ENCODE measurements at regions not wholly inside any gene's neighbourhood (a gene's known extent, or its start where the extent isn't known, plus 50 kb on each side); places are given as distances from the start of the nearest gene placed in this dataset.
"Not testable (repeated sequence)": the region's sequence is repeated elsewhere in the genome, so short reads cannot be mapped to it uniquely, and the experiment has no call there.

DNA sequence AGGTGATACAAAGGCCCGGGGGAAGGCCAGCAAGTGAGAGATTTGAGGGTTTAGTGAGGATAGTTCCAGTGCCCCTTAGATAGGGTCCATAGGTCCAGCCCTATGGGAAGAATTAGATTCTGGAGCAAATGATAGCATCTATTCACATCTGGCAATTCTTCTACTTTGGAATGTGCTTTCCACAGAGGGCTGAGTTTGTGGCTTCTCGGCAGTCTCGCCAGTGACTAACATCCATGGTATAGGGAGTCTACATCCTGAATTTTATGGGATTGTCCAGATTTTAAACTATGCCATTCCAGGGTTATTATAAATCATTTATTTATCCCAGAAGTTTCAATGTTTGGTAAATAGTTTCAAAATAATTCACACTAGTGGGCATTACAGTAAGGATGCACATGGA lies 207.3 kb upstream of the ADO start:
- no peak for DNase-seq

DNA sequence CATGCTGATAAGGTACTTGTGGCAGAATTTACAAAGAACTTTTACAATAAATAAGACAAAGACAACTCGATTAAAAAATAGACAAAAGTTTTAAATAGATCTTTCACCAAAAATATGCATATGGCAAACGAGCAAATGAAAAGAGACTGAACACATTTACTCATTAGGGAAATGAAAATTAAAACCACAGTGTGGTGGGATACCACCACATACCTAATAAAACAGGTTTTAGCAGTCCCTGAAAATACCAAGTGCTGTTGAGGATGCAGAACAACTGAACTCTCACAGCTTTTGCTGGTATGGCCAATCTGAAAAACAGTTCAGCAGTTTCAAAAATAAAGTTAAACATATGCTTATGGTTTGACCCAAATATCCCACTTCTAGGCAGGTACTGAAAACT lies 205.4 kb upstream of the ADO start:
- no peak for DNase-seq

DNA sequence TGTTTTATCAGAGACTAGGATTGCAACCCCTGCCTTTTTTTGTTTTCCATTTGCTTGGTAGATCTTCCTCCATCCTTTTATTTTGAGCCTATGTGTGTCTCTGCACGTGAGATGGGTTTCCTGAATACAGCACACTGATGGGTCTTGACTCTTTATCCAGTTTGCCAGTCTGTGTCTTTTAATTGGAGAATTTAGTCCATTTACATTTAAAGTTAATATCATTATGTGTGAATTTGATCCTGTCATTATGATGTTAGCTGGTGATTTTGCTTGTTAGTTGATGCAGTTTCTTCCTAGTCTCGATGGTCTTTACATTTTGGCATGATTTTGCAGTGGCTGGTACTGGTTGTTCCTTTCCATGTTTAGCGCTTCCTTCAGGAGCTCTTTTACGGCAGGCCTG lies 198.0 kb upstream of the ADO start:
- DNase-seq: not testable (repeated sequence)

DNA sequence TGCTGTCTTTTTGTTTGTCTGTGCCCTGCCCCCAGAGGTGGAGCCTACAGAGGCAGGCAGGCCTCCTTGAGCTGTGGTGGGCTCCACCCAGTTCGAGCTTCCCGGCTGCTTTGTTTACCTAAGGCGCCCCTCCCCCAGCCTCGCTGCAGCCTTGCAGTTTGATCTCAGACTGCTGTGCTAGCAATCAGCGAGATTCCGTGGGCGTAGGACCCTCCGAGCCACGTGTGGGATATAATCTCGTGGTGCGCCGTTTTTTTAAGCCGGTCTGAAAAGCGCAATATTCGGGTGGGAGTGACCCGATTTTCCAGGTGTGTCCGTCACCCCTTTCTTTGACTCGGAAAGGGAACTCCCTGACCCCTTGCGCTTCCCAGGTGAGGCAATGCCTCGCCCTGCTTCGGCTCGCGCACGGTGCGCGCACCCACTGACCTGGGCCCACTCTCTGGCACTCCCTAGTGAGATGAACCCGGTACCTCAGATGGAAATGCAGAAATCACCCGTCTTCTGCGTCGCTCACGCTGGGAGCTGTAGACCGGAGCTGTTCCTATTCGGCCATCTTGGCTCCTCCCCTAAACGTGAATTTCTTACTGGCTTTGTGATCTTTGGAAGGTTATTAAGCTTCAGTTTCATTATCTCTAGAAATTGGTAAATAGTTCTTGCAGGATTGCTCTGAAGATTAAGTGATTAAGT lies 196.2 kb upstream of the ADO start:
- not testable (repeated sequence) for DNase-seq

DNA sequence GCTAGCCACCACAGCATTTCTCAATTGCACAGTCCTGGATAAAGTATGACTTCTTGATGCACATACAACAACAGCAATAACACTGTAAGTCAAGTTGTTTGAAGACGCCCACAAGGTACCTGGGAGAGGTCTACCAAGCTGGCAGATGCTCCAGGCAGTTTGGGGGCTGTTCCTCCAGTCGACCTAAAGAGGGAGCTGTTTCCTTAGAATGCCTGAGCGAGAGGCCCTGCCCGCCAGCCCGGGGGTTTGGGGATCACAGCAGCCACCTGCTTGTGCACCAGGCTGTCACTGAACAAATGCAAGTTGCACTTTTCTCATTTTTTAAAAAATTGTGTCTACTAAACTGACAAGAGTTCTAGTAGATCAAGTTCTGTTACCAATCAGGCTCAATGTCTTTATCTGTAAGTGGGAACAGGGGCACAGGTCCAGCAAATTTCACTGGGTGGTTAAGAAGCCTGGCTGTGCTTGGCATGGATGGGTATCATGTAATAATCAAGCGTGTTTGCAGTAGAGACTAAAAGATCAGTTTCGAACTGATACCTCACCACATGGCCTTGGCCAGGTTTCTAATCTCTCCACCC lies 193.8 kb upstream of the ADO start:
- peak; percentile 82 for DNase-seq

DNA sequence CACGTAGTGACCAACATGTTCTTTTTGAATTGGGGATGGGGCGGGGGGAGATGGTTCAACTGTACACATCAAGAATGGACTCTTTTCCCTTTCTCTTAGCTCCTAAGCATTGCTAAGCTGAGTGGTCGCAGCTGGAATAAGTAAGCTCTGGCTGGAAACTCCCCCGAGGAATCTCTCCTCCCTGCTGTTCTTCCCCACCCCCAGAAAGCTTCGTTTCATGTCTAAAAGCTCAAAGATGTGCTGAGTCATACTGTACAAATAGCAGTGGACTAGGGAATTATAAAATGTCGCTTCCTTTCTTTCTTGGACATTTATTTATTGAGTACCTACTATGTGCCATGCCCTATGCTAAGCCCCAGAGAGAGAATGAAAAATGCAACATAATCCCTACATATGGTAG lies 191.1 kb upstream of the ADO start:
- no peak for DNase-seq

DNA sequence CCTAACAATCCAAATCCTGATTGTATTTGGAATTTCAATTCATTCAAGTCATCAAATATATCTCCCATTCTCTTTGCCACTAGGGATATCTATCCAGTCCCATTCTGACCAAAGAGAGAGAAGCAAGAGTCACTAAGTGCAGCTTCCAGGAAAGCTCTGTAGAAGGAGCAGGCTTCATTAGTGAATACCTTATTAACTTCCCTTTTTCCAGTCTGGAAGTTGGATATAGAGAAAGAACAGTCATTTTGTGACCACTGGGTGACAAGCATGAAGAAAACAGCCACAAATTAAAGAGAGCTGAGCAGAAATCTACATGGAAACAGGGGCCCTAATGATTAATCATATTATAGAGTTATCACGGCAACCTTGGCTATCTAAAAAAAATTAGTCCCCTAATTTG lies 190.7 kb upstream of the ADO start:
- DNase-seq: no peak

DNA sequence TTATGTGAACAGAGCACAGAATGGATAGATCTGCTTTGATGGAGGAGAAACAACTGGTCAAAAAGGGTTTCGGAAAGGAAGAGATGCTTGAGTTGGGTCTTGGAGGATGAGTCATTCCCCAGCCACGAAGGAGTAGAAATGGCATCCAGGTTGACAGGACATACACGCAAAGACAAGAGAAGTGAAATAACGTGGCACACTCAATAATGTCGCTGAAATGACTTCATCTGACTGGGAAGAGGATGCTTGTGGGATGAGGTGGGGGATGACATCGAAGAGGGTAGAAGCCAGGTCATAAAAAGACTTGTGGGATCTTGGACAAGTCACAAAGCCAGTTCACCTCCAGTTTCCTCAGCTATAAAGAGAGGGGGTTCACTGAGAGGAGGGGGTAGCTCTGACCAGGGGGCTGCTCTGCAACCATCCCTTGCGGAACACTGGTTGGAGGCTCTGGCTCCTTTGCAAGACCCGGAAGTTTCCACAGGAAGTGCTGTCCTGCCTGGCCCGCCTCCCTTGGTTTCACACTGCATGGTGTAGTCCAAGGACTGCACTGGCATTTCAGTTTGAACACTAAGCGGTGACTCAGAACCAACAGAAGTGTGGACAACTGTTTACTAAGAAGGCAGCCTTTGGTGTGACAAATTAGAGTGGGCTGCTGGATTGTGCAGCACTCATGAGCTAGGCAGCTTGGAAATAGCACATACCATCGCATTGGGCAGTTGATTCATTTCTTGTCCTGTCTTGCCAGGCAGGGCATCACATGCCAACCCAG lies 189.9 kb upstream of the ADO start:
- DNase-seq: peak; percentile 17

DNA sequence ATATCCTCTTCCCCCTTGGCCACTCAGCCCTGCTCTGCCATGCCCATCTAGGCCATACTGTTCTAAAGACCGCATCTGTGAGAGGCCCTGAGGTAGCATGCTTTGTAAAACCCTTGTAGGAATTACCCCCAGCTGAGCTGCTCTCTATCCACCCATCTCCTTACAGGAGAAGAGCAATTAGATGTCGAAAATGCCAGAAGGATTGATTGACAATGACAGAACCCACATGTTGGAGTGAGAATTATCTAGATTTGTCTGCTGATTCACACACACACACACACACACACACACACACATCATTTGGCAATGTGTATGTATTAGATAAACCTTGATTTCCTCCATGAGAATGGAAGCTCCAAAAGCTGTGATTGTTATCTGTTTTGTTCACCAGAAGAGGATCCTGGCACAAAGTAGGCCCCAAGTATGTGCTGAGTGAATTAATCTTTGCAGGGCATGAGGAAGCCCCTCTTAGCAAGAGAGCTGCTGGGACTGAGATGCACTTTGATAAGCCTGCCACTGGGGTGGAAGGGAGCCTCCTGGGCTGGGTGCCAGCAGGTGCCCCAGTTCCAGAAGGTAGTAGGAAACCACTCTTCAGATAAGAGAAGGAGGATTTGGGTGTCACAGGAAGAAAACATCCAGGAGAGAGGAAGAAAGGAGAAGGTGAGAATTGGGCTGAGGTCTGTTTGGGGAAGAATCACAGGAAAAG lies 187.5 kb upstream of the ADO start:
- no peak for DNase-seq

DNA sequence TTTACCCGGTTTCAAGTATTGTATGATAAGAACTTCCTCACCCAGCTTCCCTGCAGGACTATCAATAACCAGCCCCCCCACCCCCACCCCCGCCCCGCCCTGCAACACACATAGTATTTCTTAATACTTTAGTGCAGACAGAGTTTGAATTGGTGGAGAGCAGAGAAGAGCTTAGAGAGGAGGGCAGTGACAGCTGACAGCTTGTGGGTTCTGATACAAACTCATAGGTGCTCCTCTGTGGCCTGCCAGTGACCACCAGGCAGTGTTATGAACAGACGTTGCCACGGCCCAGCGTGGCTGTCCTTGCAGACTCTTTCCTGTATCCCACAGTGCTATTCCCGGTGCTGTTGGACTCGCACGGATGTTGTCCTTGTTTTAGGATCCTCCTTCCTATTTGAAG lies 186.9 kb upstream of the ADO start:
- no peak for DNase-seq

DNA sequence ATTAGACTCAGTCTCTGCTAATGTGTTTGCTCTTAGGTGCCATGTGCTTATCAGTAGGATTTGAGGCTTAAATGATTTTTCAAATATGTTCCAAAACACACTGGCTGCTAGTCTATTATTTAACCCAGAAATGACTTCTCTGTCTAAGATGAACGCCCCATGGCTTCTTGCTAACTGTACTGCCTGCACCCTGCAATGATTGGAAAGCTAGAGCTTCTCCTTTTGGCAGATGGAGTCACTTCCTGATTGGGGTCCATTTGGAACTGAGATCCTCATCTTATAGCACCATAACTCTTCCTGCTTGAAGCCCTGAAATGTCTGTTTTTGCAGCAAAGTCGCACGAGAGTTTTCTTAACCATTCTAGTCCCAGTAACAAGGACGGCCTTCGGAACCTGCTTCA lies 186.5 kb upstream of the ADO start:
- no peak for DNase-seq

DNA sequence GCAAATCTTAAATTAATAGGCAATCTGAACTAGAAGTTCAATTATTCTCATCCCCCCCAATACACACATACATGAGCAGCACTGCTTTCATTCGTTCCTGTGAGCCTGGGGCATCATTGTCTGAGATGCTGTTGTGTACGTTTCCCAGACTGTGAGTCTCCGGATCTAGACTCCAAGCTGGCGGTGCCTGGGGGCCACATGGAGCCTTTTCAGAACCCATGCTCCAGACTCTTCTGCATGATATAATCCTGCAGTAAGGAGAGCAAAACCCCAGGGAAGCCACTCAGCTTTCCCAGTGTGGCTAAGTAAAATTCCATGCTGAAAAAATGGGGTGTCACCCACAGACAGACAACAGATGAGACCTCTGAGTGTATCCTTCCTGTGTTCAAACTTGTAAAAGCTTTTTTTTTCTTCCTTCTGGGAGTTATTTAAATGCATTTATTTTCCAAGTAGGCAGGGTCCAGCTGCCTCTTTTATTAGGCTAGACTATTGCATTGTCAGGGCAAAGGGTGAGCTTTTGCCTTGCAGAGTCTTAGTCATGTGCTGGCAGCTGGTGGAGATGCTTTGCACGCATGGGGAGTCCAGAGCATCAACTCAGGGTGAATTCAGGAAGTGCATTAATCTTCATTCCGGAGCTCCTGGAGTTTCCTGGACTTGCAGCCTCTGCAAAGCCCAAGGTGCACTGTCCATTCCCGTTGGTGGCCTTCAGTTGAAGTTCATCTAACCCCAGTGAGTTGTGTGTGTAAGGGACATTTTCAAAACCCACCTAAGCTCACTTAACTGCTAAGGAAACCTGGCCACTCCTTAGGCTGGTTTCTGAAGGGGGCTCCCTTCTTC lies 185.7 kb upstream of the ADO start:
- no peak for DNase-seq

DNA sequence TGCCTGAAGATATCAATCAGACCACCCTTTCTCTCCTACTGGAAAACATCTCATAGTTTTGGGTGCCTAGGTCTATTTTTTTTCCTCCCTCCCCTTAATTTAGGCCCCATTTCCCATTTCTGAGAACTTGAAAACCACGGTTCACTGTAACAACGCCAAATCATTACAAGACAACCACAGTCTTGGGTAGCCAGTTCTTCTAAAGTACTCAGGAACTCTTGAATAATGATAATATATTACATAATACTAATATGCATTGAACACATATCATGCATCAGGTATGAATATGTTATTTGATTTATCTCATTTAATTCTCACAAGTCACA lies 185.1 kb upstream of the ADO start:
- no peak for DNase-seq

DNA sequence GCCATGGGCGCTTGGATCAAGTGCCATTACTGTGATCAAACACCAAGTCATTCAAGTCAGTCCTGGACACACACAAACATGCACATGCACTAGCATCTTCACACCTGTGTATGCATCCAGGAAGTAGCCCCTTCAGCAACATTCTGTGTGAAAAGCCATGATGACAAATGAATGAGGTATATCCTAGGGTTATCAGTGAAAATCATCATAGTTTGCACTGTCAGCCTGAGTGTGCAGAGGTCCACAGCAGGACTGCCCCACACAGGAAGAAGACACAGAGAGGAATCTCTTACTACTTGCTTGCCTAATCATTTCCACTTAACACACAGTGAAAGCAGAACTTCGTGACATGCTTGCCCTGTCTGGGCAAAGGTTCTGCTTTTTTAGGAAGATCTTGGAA lies 184.0 kb upstream of the ADO start:
- no peak for DNase-seq

DNA sequence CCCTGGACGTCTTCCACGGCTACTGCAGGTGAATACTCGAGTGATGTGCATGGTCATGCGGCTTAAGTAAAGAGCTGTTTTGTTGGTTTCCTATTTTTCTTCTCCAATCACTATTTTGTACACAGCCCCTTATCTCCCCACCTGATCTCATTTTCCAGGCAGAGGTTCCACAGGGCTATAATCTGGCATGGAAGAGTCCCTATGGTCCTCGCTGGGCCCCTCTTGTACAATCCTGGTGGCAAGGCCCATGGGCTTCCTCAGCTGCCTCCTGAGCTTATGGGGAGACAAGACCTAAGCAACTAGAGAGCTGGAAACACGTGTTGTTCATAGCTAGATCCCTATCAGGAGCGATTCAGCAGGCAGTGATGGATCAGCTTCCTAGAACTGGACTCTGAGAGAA lies 181.3 kb upstream of the ADO start:
- DNase-seq: no peak

DNA sequence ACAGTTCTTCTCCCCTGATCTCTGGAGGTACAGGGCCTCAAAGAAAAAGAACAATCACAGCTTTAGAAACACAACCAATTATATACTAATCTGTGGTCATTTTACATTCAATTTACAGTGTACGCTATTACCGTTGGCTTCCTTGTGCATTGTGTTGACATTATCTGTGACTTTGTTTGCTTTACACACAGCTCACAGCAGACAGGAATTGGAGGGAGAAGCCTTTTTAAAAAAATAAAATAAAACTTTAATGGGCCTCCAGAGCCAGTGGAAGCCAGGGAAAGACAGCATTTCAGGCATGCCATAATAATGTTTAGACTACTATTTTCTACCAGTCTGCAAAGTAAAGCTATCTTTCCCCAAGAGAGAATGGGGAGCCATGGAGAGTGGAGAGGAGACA lies 179.0 kb upstream of the ADO start:
- no peak for DNase-seq

DNA sequence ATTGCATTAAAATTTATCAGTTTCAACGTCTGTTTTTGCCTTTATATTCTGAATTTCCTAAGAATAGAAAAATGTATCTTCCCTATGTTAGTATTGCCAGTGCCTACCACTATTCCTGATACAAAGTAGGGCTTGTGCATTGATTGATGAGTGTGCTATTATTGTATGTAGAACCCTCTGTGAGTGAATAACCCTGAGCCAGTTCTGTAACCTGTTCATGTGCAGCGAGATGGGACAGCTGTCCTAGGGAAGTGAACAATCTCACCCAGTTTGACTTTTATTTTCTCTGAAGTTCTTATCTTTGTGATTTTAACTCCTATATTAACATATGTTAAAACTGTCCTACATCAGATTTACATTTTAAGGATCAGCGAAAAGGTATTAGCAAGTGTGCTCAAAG lies 178.4 kb upstream of the ADO start:
- DNase-seq: no peak

DNA sequence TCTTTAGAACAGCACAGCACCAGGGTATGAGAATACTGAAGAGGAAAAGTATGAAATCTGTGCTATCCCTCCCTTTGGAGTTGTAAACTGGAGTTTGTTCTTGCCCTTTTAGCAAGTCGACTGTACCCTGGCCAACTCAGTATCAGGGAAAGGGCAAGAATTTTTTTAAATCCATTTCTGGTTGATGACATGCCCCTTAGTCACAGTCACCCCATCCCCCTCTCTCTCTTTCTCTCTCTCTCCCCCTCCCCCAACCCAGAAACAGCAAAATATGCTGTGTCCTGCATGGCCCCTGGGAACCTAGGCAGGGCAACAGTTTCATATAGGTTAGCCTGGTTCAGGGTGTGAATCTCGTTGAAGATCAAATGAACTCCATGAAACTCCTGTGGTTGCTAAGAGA lies 177.7 kb upstream of the ADO start:
- DNase-seq: no peak

DNA sequence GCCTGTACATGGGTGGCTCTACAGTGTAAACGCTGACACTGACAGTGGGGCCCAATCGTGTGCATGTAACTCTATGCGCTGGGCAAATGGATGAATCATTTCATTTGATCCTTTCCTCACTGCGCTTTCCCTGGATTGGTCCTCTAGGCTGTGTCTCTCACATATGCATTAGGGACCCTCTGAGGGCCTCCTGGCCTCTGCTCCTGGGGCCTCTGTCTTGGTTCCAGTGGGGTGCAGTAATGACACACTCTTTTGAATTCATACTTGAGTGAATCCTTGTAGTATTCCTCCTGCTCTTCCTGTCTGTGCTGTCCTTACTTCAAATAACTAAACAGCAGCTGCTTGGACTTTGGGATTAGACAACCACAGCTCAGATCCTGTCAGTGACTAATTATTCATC lies 176.5 kb upstream of the ADO start:
- DNase-seq: no peak

DNA sequence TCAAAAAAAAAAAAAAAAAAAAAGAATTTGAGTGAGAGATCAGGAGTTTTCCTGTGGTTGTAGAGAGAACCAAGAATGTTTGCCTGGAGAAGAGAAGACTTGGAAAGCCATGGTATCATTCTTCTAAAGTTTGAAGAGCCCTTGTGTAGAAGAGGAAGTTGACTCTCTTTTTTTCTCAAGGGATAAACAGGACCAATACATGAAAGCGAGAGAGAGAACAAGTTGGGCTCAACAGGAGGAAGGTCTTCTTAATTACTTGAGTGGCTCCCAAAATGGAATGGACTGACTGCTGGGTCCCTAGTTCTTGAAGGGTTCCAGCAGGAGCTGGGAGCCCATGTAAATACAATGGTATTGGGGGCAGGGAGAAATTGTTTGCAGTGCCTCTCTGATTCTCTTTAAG lies 173.3 kb upstream of the ADO start:
- no peak for DNase-seq

DNA sequence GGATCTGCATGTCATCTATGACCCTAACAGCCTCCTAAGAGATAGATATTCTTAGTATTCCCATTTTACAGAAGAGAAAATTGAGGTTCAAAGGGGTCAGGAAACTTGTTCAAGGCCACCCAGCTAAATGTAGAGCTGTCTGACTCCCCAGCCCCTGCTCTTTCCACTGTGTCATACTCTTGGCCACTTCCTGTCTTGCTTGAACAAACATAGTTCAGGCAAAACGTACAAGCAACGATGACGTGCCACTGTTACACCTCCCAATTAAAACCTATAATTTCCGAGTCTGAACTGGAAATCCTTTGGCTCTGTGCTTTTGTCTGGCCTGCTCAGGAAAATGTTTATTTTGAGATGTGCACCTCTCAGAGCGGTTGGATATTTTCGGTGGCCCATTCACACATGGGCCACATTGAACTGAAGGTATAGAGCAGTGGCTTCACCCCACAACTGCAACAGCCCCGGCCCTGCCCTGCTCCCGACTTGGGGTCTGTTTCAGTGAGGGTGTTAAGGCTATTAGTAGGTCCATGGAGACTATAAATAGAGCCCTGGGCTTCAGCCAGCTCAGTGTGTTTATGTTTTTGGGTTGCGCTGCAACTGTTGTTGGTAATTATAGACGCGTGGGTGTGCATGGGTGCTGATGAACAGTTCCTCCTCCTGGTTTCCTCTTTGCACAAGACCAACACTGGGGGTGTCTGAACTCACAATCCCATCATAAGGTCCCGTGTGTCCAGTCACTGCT lies 172.3 kb upstream of the ADO start:
- DNase-seq: peak; percentile 74

DNA sequence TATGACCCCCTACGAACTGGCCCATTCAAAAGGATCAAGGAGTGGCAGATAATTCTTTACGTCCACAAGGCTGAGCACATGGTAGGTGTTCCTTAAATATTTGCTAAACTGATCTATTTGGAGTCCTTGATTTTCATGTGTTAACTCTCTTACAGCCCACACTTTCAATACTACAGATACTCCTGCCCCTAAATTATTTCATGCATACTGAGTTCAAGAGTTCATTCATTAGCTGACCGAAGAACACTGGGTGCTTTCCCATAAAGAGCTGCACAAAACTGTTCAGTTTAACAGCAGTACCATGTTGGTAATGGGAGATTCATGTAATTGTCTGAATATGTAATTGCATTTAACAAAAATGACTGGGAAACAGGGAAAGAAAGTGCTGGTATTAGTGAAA lies 170.5 kb upstream of the ADO start:
- DNase-seq: no peak

All from CD4-positive, alpha-beta T cell treated with Interleukin-12 subunit alpha and Interleukin-12 subunit beta, for 1 hour (primary cell).